DMS53 treated with DMSO at 0.1 percent for 48 hours (cell line): ENCODE measurements at regions not wholly inside any gene's neighbourhood (a gene's known extent, or its start where the extent isn't known, plus 50 kb on each side); places are given as distances from the start of the nearest gene placed in this dataset.

ENCODE experiments used
- DNase-seq: peaks from one replicate; lab custom pipeline; 2025; ENCODE audit not compliant: unreplicated experiment; lab: John Stamatoyannopoulos, UW

DNA sequence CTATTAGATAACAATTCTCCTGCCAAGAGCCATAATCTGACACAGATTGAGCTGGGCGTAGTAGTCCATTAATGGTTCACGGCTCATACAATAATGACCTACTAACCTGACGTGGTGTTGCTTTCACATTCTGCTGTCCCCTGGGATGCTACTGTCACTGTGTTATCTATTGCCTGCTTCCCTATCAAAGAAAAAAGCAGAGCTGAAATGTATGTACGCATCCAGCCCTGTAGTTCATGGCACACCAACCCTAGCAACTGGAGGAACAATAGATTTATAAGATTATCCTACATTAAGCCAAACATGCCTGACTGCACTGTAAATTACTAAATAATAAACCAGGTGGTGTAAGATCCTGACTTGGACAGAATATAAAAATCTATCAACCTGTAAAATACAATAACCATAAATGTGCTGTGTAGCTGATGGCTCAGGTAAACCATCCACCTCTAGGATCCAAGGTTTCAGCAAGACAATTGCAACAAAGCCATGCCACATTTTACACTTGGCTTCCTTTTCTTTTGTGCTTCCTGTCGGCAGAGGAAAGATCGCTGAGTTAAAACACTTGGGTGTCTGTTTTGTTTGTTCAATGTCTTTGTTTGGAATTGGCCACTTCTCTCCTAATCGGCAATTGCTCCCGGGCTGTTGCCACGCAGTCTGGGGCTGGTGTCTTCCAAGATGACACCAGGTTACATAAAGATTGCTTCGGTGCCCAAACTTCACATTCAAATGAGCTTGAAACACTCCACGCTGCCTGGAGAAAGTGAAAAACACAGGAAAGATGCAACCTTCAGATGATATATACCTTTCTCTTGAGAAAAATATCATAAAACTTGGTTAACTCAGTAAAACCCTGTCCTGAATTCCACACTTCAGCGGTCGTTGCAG lies 143.9 kb upstream of the MGMT start:
- DNase-seq = no peak

DNA sequence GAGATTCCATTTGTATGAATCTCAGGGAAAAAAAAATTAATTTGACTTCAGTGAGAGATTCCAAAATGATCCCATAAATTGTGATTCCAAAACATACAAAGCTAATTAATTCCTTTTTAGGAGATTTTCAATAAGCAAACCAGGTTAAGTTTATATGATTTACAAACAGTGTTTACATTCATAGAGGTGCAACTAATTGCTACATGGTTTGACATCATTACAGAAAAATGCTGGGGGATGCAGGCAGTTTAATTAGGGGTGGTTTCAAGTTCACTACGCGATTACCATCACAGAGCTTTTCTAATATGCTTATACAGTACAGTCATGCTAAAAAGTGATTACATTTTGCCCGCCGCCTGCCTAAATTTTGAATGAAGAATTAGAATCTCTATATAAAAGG lies 143.2 kb upstream of the MGMT start:
- no peak for DNase-seq

DNA sequence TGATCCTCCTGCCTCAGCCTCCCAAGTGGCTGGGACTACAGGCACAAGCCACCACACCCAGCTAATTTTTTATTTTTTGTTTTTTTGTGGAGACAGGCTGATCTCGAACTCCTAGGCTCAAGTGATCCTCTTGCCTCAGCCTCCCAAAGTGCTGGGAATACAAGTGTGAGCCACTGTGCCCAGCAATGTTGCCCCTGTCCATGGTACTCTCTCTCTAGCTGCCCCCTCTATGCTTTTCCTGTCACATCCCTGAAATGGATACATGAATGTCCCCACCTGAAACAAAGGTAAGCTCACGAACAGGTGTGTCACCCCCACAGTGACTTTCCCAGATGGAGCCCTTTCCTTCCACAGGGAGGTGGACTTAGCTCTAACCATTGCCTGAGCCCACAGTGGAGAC lies 141.1 kb upstream of the MGMT start:
- no peak for DNase-seq

DNA sequence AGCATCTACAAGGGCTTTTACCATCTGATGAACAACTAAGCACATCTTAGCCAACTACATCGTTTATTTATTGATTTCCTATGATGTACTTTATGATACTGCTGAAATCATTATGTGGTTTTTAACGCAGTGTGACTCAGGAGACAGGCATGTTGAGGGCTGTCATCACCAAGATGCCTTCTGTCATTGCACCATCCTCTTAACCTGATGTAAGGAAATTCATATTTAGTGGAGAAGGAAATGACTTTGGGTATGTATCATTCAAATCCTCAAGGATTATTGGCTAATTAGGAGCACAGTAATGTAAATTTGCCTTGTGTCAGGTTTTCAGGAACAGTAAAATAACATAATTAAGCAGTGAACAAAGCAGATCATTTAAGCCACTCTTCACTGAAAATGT lies 138.5 kb upstream of the MGMT start:
- no peak for DNase-seq

DNA sequence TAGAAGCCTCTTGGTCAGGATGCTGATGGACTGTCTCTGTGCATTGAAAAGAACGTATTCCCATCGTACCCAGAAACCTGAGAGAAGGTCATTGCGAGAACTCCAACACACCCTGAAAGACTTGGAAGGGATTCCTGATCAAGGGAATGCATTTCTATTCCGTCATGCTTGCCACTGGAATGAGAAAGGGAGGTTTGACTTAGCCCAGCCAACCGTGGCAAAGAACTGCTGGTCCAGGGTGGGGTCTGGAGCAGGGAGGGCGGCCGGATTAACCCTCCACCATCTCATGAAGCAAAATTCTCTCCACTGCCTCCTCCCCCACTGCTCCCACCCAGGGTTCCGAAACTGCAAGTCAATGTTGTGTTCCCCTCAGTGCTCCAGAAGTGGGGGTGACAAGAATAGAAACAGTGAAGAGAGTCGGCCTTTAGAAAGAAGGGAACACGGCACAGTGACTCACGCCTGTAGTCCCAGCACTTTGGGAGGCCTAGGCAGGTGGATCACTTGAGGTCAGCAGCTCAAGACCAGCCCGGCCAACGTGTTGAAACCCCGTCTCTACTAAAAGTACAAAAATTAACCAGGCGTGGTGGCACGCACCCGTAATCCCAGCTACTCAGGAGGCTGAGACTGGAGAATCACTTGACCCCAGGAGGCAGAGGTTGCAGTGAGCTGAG lies 137.5 kb upstream of the MGMT start:
- no peak for DNase-seq

DNA sequence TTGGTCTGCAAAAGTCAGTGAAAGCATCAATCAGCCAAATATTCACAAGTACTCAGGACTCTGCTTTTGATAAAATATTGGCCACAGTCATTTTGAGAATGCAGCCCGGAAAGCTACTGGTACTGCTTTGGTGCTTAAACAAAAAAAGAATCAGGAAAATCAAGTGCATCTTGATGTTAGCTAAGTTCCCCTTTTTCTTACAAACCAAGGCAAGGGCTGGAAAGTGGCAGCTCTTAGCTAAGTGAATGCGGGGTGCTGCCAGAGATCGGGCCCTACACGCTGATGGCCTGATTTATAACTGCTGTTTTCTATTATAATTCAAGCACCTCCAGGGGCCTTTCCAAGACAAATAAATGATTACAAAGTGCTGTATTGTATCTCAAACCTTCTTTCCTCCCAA lies 136.8 kb upstream of the MGMT start:
- no peak for DNase-seq

DNA sequence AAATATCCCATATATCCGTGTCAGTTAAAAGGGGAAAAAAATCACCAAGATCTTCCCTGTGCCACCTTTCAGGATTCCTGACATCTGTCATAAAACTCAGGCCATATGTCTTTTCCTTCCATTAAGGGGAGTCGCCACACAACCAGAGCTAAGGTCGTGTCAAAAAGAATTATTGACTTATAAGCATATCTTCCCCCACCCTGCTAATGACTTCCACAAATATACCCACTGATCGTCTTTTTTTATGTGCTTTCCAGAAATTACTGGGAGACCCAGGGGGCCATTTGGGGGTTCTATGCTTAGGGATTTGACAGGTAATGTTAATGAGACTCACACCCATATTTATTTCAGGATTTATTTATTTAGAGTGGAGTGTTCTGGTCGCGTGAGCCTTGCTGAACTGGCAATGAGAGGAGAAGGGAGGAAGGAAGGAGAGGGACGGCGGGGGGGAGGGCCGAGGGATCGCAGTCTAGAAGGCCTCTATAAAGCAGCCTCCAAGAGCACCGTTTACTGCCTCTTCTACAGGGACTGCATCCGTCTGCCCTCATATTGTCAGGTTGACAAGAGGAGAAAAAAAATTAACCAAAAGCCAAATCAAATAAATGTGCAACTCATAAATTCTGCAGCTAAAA lies 135.7 kb upstream of the MGMT start:
- no peak for DNase-seq

DNA sequence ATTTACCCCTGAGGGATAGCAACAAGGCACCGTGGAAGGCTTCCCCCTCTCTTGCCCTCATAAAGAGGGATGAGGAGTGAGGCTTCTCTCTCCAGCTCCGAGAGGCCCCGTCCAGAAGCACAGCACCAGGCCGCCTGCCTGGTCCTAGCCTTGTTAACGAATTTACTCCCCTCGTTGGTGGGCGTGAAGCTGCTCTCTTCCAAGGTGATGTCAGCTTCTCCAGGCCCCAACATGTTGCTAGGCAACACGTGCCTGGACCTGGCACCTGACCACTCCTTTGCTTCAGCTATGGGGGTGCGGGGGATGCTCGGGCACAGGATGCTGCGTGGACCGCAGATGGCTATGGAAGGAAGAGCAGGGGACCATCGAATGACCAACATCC lies 135.2 kb upstream of the MGMT start:
- no peak for DNase-seq

DNA sequence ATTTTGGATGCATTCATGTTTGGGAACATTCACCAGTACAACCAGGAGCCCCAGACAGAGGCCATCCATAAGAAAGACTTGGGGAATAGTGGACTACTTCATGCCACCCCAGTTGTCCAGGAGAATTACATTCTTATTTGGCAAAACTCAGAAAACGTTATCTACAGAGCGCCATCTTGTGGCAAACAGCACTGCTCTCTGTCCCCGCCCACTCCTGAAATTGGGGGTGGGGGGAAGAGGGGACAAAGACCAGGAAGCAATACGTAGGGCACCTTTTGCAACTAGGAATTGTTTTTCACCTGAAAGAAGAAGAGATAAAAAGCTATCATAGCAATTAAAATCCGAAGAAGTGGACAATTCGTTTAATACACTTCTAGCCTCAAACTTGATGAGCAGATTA lies 134.6 kb upstream of the MGMT start:
- DNase-seq = no peak

DNA sequence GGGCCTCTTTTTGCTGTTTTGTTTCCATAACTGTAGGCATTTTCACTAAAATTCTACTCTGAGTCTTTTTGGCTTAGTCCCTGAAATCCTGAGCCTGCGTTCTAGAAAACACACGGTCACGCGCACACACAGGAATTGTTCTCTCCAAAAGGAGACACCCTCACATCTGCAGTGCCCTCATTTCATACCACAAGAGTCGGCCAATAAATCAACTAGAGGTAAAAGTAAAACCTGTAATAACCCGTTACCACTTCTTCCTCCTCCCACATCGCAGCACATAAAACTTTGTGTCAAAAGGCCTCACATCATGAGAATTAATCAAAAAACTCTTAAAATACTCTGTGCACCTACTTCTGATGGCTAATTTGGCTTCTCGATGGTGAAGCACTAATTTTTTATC lies 133.3 kb upstream of the MGMT start:
- DNase-seq = no peak

DNA sequence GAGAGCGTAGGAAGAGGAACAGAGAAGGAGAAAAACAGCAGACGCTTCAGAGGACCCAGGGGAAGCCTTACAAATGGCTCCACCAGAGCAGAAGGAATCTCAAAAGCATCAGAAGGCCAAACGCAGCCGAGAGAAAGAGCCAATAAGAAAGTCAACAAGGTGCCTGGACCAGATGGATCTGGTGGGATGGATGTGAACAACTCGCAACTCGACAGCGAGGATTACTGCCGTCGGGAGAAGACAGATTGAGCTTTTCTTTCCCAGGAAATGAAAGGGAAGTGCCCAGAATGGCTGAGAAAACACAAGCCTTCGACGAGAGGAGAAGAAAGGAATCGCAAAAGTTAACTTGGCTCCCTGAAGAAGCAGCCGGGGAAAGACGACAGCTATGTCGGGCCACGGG lies 132.8 kb upstream of the MGMT start:
- no peak for DNase-seq

DNA sequence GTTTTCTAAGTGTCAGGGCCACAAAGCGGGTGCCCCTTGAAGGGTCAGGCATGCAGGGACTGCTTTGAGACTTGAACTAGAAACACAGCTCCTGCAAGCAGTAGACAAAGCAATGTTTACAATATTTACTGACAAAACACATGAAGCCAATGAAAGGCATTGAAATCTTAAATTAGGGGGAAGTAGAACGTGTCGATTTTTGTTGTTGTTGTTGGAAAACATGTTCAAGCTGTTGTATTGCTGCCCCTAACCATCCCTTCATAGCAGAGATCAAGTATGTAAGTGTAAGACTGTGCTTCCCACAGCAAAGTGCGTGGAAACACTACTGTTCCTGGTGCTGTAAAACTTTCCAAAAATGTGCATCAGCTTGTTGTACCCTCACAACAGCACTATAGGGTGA lies 131.6 kb upstream of the MGMT start:
- DNase-seq = no peak

DNA sequence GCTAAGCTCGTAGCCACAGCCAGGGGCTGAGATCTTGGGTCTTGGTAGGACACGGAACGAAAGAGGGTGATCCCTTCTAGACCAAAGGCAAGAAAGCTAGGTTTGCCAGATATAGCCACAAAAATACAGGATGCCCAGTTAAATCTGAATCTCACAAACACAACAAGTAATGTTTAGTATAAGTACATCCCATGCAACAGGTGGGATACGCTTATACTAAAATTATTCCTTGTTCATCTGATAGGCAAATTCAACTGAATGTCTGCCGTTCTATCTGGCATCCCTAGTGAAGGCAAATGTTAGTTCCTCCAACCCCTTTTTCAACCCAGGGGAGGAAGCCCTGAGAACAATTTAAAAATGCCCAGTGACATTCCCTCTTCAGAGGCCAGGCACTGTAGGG lies 131.1 kb upstream of the MGMT start:
- DNase-seq = peak; percentile 29

DNA sequence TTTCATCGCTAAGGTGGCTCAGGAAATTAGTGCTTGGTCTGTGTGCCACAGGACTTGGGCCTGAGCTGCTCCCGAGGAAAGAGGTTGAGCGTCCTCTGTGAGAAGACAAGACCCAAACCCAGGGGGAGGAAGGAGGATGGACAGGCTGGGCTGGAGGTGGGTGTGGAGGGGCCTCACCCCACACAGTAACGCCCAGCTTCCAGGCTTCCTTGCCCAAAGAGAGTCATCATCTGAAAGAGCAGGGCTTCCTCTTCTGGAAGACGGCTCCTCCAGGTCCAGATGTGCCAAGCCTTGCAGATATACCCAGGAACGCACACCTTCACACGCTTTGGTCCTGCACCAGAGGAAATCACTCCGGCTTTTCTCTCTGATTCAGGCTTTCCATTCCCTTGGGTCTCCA lies 127.8 kb upstream of the MGMT start:
- no peak for DNase-seq

DNA sequence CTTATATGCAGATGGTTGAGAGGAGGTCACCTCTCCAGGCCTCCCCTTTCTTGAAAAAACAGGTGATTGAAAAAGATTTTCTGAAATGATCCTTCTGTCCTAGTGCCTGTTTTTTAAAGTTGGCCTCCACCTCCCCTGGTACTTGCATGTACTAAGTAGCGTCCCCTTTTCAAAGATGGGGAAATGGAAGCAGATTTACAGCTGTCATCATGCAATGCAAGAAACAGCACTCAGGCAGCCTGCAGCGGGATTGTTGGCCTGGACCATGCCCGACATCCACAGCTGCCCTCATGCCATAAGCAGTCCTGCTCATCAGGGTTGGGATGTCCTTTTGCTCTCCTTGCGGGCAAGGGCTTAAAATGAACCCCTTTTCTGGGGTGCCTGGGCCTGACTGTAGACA lies 127.2 kb upstream of the MGMT start:
- no peak for DNase-seq

DNA sequence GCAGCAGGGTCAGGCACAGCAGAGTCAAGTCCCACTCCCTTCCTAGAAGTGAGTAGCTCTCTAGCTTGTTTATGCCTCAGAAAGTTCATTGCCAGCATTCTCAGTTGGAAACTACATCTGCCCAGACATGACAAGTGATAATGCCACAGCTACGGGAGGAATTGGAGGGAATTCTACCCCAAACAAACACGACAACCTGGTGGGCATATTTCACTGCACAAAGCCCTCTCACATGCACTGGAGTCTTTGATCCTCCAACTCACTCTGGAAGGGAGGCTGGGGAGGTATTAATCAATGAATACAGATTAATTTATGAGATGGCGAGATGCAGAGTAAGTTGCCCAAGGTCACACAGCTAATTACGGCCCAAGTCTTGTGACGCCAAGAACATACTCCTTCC lies 126.0 kb upstream of the MGMT start:
- DNase-seq = no peak

DNA sequence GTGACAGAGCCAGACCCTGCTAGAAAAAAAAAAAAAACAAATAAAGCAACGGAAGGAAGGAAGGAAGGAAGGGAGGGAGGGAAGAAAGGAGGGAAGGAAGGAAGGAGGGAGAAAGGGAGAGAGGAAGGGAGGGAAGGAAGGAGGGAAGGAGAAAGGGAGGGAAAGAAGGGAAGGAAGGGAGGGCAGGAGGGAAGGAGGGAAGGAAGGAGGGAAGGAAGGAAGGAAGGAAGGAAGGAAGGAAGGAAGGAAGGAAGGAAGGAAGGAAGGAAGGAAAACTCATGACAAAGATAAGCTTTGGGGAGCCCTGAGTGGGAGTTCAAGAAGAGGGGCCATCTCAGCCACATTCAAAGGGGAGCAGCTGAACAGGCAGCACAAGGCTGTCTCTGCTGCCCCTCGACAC lies 124.7 kb upstream of the MGMT start:
- DNase-seq = no peak

DNA sequence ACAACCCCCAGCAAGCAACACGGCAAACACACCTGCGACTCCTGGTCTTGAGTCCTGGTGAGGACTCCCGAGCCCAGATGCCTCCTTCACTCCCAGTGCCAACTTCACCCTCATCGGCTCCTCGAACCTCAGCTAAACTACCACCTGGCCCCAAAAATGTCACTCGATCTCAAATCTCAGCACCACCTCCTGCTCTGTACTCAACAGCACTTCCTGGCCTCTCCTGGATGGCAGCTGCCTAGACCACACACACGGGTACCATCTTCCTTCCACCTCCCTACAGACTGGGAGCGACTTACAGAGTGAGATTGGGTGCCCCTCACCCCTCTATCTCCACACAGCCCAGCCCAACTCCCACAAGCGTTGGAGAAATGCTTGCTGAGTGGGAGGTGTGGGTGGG lies 123.9 kb upstream of the MGMT start:
- DNase-seq = no peak

DNA sequence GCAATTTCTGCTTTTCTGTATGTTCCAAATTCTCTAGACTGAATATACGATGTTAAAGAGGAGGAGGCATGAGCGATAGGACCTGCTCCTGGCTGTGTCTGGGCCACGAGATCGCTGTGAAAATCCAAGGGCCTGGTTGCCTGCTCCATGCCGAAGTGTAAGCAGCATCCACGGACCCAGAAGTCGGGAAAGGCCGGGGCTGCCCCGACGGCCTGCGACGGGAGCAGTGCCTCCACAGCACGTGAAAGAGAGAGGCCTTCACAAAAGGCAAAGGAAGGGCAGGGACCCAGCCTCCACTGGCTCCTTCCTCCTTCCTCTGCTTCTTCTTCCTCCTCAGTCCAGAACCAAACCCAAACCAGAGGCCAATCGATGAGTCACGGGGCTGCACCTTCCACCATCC lies 122.9 kb upstream of the MGMT start:
- no peak for DNase-seq

DNA sequence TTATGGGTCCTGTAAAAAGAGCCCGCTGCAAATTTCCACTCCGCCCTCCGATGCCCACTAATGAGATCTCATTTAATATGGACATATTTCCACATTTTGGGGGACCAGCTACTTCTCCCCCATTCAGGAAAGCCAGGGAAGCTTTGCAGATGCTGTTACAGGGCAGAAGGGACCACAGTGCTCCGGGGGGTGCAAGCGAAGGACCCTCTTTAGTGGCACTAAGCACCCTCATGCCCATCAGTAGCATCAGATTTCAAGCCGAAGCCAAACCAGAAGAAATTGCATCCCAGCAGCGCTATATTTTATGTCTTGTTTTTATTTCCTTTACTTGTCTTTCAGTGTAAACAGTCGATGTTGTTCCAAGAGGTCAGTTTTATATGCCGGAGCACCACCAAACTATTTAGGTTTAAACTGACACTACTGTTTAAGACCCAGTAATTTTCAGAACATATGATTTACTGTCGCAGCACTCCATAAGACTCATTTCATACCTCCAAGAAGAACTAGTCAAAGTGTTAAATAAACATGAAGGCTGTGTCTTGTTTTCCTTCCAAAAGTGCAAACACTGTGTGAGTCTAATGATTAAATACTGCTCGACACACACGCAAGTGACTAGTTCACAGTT lies 122.2 kb upstream of the MGMT start:
- no peak for DNase-seq

DNA sequence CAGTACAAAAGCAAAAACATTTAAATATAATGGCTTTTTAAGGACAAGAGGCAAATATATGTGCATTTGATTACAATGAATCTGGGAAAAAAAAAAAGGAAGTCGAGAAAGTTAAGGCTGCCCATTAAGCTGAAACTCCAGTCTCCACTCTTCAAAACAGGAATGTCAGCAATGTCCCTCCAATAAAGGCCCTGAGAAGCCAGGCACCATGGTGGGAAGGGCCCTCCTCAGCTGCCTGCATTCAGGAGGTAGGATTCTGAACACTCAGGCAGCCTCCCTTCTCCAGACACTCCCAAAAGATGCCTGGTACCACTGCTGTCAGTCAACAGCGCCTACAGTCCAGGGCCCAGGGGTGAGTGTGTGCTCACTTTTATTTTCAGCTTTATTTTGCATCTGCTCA lies 121.3 kb upstream of the MGMT start:
- no peak for DNase-seq

DNA sequence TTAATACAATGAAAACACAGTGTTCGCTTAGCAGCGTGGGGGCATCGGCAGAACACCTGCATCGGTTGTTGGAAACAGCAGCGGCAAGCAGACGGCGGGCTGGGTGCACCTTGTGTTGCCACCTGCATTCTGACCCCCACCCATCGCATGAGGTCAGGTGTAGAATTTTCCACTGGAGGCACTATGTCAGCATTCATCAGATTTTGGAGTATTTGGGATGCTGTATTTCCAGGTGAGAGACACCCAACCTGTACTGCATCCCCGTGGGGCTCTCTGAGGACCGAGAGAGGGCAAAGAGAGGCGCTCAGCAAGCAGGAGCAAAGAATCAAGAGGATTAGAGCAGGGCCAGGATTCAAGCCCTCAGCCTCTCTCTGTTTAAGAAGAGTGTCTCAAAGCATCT lies 116.4 kb upstream of the MGMT start:
- no peak for DNase-seq
